ENCODE measurements at regions not wholly inside any gene's neighbourhood (a gene's known extent, or its start where the extent isn't known, plus 50 kb on each side); places are given as distances from the start of the nearest gene placed in this dataset.

DNA sequence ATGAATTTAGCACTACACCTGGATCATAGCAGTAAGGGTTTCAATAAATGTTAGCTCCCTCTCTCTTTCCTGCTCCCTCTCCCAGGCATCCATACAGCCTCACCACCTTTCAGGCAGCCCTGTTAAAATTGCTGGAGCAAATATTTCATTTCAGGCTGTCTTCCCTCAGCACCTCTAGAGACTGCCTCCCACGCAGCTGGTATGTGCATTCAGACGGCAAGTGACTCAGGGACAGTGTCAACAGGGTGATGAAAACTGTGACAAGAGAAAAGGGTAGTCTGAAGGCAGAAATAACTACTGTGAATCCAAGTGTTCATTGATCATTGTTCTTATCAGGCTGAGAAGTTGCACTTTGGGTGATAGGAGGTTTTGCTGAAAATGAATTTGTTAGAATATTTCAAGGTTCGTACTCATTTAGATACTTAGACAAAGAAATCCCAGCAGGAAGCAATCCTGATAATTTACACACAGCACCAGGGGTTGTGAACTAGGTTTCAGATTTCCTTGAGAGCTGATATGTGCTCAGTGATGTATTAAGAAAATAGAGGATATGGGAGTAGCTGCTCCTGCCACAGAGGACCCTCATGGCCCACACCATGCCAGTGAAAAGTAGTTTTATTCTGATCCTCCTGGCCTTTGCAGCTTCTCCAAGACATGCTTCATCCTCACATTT, 424.2 kb downstream of the FGF13 start:
- H3K4me3 ChIP-seq (replicated peaks in 1 of 2; ENCODE audit: low read depth in 2 of 2, low read length in 2 of 2): no peak overlapping the region
- no peak for DNase-seq (ENCODE audit: low read depth in 2 of 2)
- TF ChIP-seq, protein P1, sequence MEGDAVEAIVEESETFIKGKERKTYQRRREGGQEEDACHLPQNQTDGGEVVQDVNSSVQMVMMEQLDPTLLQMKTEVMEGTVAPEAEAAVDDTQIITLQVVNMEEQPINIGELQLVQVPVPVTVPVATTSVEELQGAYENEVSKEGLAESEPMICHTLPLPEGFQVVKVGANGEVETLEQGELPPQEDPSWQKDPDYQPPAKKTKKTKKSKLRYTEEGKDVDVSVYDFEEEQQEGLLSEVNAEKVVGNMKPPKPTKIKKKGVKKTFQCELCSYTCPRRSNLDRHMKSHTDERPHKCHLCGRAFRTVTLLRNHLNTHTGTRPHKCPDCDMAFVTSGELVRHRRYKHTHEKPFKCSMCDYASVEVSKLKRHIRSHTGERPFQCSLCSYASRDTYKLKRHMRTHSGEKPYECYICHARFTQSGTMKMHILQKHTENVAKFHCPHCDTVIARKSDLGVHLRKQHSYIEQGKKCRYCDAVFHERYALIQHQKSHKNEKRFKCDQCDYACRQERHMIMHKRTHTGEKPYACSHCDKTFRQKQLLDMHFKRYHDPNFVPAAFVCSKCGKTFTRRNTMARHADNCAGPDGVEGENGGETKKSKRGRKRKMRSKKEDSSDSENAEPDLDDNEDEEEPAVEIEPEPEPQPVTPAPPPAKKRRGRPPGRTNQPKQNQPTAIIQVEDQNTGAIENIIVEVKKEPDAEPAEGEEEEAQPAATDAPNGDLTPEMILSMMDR (IDR thresholded peaks at IDR 0.05; ENCODE audit: low read depth, low read length): no peak

DNA sequence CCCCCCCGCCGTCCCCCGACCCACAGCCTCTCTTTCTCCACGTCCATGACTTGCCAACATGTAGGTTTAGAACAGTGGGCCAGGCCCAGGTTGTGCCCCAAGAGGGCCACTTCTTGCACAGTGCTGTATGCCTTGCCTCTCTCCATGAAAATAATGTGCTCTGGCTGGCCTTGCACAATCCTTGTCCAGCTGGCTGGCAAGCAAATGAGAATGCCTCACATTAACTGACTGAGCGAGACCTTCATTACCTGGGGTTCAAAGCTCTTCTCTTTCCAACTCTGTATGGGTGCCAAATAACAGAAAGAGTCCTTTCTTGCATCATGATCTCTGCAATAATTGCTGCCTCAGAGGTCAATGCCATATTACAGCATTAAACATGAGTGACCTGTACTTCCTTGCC, 416.6 kb downstream of the FGF13 start:
- no peak overlapping the region for H3K4me3 ChIP-seq (replicated peaks in 1 of 2; ENCODE audit: low read depth in 2 of 2, low read length in 2 of 2)

DNA sequence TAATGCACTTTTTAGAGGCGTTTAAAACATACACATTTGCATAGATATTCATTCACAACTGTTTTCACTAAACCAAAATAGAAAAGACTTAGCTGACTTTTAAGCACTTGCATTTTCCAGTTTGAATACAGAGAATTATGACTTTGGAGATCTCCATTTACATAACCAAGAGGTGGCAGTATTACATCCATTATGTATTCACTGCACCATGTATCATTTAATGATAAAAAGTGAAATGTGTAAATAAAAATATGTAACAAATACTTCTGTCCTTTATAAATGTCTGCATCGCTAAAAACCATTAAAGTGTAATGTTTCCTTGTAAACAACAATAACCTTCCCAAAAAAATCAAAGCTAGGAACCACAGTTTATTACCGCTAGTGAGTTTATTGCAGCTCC, 413.2 kb downstream of the FGF13 start:
- TF ChIP-seq, protein P1 (IDR thresholded peaks at IDR 0.05; ENCODE audit: low read depth, low read length): no peak
- no peak overlapping the region for H3K4me3 ChIP-seq (replicated peaks in 1 of 2; ENCODE audit: low read depth in 2 of 2, low read length in 2 of 2)
- no peak for DNase-seq (ENCODE audit: low read depth in 2 of 2)

More for the DNA sequence above, 416.6 kb downstream of the FGF13 start:
- TF ChIP-seq, protein P1 (IDR thresholded peaks at IDR 0.05; ENCODE audit: low read depth, low read length): no peak
- DNase-seq (ENCODE audit: low read depth in 2 of 2): no peak

DNA sequence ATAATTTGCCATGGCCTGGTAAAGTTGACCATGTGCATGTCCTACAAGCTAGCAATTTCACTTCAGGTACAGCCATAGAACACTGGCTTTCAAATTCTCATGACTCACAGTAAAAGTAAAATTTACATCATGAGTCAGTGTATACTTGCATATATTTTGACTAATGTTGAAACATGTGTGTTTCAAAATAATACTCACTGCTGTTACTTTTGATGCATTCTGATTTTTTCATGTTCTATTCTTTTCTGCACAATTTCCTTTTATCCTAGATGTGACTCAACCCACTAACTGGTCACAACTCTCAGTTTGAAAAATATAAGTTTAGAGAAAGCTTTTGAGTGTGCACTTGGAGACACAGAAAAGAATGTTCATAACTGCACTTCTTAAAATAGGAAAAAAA, 365.7 kb downstream of the FGF13 start:
- TF ChIP-seq, protein P1 (IDR thresholded peaks at IDR 0.05; ENCODE audit: low read depth, low read length): no peak
- DNase-seq (ENCODE audit: low read depth in 2 of 2): no peak

DNA sequence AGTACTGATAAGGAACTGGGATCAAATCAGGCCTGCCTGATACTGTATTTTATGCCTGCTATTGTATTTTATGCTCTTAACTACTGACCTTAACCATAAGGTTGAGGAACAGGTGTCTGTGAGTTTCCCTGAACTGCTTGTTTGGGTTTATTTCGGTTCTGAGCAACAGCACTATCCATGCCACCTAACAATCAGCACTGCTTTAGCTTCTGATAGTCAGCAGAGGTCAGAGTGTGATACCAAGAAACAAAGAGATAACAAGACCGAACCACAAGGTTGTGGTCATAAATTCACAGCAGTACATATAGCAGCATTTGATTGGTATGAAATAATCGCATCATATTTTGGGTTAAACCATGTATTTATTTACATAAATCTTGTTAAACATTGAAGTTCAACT, 362.2 kb downstream of the FGF13 start:
- DNase-seq (ENCODE audit: low read depth in 2 of 2): no peak
- no peak overlapping the region for H3K4me3 ChIP-seq (replicated peaks in 1 of 2; ENCODE audit: low read depth in 2 of 2, low read length in 2 of 2)
- TF ChIP-seq, protein P1 (IDR thresholded peaks at IDR 0.05; ENCODE audit: low read depth, low read length): no peak

More for the DNA sequence above, 365.7 kb downstream of the FGF13 start:
- H3K4me3 ChIP-seq (replicated peaks in 1 of 2; ENCODE audit: low read depth in 2 of 2, low read length in 2 of 2): no peak overlapping the region

DNA sequence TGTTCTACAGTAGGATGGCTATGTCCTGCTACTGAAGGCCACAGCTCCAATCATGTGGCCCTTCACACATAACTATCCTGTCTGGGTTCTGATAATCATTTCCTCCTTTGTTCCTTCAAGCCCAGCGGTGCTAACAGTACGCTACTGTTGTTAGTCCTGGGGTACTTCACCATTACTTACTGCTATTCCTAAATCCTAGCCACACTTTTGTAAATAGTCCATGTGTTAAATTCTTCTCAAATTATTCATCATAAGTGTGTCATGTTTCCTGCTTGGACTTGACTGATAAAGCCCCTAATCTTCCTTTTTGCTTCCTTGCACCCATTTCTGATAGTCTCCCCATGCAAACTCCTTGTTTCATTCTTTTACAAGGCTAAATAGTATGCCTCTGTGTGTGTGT, 332.6 kb downstream of the FGF13 start:
- DNase-seq (ENCODE audit: low read depth in 2 of 2): no peak
- no peak overlapping the region for H3K4me3 ChIP-seq (replicated peaks in 1 of 2; ENCODE audit: low read depth in 2 of 2, low read length in 2 of 2)
- TF ChIP-seq, protein P1 (IDR thresholded peaks at IDR 0.05; ENCODE audit: low read depth, low read length): no peak

DNA sequence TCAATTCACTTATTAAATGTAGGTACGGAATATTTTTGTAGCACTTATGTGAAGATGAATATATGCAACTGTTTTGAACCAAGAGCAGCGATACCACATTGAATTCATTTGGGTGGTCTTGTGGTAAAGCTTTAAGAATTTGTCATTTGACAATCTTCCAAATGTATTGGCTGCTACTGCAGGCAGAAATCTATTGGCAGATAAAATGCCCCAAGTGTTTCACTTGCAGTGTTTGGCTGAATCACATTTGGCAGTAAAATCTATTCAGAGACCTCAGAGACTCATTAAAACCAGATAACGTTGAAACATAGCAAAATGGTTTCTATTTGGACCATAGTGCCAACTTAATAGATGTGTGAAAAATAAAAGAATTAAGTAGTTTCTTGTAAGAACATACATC, 303.4 kb downstream of the FGF13 start:
- no peak for DNase-seq (ENCODE audit: low read depth in 2 of 2)
- TF ChIP-seq, protein P1 (IDR thresholded peaks at IDR 0.05; ENCODE audit: low read depth, low read length): no peak
- H3K4me3 ChIP-seq (replicated peaks in 1 of 2; ENCODE audit: low read depth in 2 of 2, low read length in 2 of 2): no peak overlapping the region
